ENCODE measurements at regions not wholly inside any gene's neighbourhood (a gene's known extent, or its start where the extent isn't known, plus 50 kb on each side); places are given as distances from the start of the nearest gene placed in this dataset.

DNA sequence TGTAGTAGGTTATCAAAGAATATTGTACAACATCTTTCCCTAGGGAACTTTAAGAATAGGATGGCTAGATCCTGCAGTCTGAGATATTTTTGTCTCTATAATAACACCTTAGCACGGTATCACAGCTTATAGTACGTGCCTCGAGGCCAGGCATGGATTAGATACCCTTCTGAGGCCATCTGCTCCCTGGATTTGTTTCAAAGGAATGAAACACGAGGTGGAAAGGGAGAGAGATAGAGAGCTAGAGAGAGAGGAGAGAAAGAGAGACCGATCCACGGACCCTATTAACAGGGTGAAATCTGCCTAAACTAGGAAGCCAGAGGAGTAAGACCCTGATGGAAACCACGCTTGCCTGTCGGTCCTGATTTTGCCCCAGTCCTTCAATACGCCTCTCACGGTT is 92.5 kb downstream of the CD83 start:
- no TSS peak for BruUV-seq (replicated peaks)
- no peaks in the 10 kb centered on the region for H3K9me3 Mint-ChIP-seq (ENCODE audit: low read depth, unreplicated experiment)
- peak overlapping the region; percentile 72 for H3K4me3 Mint-ChIP-seq (ENCODE audit: low read depth, unreplicated experiment)
- no peak overlapping the region for H3K27ac Mint-ChIP-seq (ENCODE audit: unreplicated experiment)
- CTCF ChIA-PET = no interaction called here
- no peaks in the 10 kb centered on the region for H3K27me3 Mint-ChIP-seq (ENCODE audit: unreplicated experiment)
- H3K36me3 Mint-ChIP-seq (ENCODE audit: insufficient read depth, unreplicated experiment) = peaks cover 10% of the 10 kb centered on the region
- TF ChIP-seq, protein P1, sequence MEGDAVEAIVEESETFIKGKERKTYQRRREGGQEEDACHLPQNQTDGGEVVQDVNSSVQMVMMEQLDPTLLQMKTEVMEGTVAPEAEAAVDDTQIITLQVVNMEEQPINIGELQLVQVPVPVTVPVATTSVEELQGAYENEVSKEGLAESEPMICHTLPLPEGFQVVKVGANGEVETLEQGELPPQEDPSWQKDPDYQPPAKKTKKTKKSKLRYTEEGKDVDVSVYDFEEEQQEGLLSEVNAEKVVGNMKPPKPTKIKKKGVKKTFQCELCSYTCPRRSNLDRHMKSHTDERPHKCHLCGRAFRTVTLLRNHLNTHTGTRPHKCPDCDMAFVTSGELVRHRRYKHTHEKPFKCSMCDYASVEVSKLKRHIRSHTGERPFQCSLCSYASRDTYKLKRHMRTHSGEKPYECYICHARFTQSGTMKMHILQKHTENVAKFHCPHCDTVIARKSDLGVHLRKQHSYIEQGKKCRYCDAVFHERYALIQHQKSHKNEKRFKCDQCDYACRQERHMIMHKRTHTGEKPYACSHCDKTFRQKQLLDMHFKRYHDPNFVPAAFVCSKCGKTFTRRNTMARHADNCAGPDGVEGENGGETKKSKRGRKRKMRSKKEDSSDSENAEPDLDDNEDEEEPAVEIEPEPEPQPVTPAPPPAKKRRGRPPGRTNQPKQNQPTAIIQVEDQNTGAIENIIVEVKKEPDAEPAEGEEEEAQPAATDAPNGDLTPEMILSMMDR (IDR thresholded peaks at IDR 0.05; ENCODE audit: unreplicated experiment) = no peak
- intact Hi-C loops (cut with micrococcal nuclease; ENCODE audit: unreplicated experiment) = no loop called here
- H3K4me1 Mint-ChIP-seq (ENCODE audit: low read depth, unreplicated experiment) = peaks cover 16% of the 10 kb centered on the region
- DNase-seq = no peak

DNA sequence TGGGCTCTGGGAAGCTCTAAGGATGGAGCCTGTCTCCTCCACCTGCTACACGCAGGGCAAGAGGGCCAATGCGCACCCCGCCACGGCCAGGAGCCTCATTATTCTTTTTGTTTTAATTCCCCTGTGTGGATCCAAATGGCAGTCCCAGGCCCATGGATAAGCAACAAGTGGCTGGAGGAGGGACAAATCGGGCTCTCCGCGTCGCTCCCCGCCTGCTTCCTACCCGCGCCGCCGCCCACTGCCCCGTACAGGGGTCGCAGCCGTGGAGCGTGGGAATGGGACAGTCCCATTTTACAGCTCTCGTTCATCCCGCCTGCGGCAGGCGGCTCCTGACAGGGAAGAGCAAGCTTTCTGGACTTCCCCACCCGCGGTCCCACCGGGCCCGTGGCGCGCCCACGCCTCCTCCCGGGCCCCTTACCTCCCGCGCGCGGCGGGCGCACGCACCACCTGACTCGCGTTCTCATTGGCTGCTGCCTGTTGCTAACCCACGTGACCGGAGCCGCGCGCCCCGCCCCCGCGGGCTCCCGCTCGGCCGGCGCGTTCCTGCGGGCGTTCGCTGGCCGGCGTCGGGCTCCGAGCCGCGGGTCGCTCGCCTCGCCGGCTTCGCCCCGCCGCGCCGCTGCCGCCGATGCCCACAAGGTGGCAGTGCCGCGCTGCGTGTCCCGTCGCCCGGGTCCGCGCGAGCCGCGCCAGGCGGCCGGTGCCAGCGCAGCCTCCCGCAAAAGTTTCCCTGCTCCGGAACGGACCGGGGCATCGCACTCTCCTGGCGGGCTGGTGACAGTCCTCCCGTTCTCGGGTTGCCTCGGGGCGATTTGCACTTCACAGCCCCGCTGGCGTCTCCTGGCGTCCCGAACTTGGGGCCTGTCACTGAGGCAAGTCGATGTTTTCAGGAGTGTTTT is 93.3 kb downstream of the CD83 start:
- peaks cover 16% of the 10 kb centered on the region for H3K4me1 Mint-ChIP-seq (ENCODE audit: low read depth, unreplicated experiment)
- no peaks in the 10 kb centered on the region for H3K9me3 Mint-ChIP-seq (ENCODE audit: low read depth, unreplicated experiment)
- intact Hi-C loops (cut with micrococcal nuclease; ENCODE audit: unreplicated experiment) = no loop called here
- no peaks in the 10 kb centered on the region for H3K27me3 Mint-ChIP-seq (ENCODE audit: unreplicated experiment)
- TF ChIP-seq, protein P1 (IDR thresholded peaks at IDR 0.05; ENCODE audit: unreplicated experiment) = peak; percentile 52
- H3K36me3 Mint-ChIP-seq (ENCODE audit: insufficient read depth, unreplicated experiment) = peaks cover 10% of the 10 kb centered on the region
- H3K27ac Mint-ChIP-seq (ENCODE audit: unreplicated experiment) = no peak overlapping the region
- peak; percentile 93 for DNase-seq
- peak overlapping the region; percentile 72 for H3K4me3 Mint-ChIP-seq (ENCODE audit: low read depth, unreplicated experiment)
- TSS peak; percentile 78 for BruUV-seq (replicated peaks)
- CTCF ChIA-PET = interaction anchor here (0.6 kb wide), 1 partner anchor 764 kb away, joined by 6 read pairs; no protein-coding TSS in a partner anchor

DNA sequence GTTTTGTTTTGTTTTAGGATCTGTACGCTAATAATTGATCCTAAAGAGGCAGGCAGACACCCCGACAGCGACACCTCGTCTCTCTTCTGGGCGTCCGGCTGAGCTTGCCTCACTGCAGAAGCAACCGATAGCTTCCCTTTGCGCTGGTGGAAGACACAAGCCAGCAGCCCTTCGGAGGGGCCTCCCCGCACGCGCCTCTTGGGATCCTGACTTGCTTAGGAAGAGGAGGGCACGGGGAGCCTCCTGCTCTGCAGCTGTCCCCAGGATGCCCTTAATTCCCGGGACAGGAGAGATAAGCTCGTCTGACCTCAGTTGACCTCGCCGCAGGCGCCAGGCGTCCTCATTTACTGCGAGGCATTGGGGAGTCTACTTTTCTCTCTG is 94.0 kb downstream of the CD83 start:
- Mint-ChIP-seq H3K27ac (ENCODE audit: unreplicated experiment) (no peak overlapping the region), H3K4me1 (ENCODE audit: low read depth, unreplicated experiment) (peaks cover 16% of the 10 kb centered on the region), H3K4me3 (ENCODE audit: low read depth, unreplicated experiment) (peak overlapping the region; percentile 72), H3K36me3 (ENCODE audit: insufficient read depth, unreplicated experiment) (peaks cover 10% of the 10 kb centered on the region), H3K9me3 (ENCODE audit: low read depth, unreplicated experiment) (no peaks in the 10 kb centered on the region), H3K27me3 (ENCODE audit: unreplicated experiment) (no peaks in the 10 kb centered on the region)
- CTCF ChIA-PET = interaction anchor here (0.6 kb wide), 1 partner anchor 764 kb away, joined by 6 read pairs; no protein-coding TSS in a partner anchor
- BruUV-seq (replicated peaks) = TSS peak; percentile 85
- TF ChIP-seq, protein P1 (IDR thresholded peaks at IDR 0.05; ENCODE audit: unreplicated experiment) = no peak
- intact Hi-C loops (cut with micrococcal nuclease; ENCODE audit: unreplicated experiment) = no loop called here
- no peak for DNase-seq

- H3K27ac Mint-ChIP-seq (ENCODE audit: unreplicated experiment) = no peak overlapping the region
- CTCF ChIA-PET = no interaction called here
- no TSS peak for BruUV-seq (replicated peaks)
Measured at GRCh38 chr6:14212020-14212419, 94.4 kb downstream of the CD83 start.

More at GRCh38 chr6:14212020-14212419, 94.4 kb downstream of the CD83 start:
- TF ChIP-seq, protein P1 (IDR thresholded peaks at IDR 0.05; ENCODE audit: unreplicated experiment) = no peak
- Mint-ChIP-seq H3K27me3 (ENCODE audit: unreplicated experiment) (no peaks in the 10 kb centered on the region), H3K36me3 (ENCODE audit: insufficient read depth, unreplicated experiment) (peaks cover 10% of the 10 kb centered on the region), H3K9me3 (ENCODE audit: low read depth, unreplicated experiment) (no peaks in the 10 kb centered on the region), H3K4me1 (ENCODE audit: low read depth, unreplicated experiment) (peaks cover 16% of the 10 kb centered on the region), H3K4me3 (ENCODE audit: low read depth, unreplicated experiment) (peak overlapping the region; percentile 72)
- intact Hi-C loops (cut with micrococcal nuclease; ENCODE audit: unreplicated experiment) = no loop called here
- peak; percentile 3 for DNase-seq
